NT2/D1 (cell line): ENCODE measurements at regions not wholly inside any gene's neighbourhood (a gene's known extent, or its start where the extent isn't known, plus 50 kb on each side); places are given as distances from the start of the nearest gene placed in this dataset.
"Not testable (repeated sequence)": the region's sequence is repeated elsewhere in the genome, so short reads cannot be mapped to it uniquely, and the experiment has no call there.

Experiments used
- DNase-seq: peaks from one replicate; pipeline ENCODE4 v3.0.0-alpha.2; 2011; ENCODE audit warnings: low read depth, low spot score
- H3K27me3 ChIP-seq: 2 replicates; pipeline ENCODE4 v1.6.0; 2011; ENCODE audit warnings: mild to moderate bottlenecking; ENCODE audit not compliant: insufficient read length, insufficient read depth
- H3K36me3 ChIP-seq: 2 replicates; pipeline ENCODE4 v1.6.1; 2011; ENCODE audit warnings: mild to moderate bottlenecking, low read length, mixed read lengths; ENCODE audit not compliant: insufficient read depth, insufficient read length
- H3K4me1 ChIP-seq: 2 replicates; pipeline ENCODE4 v1.5.1; 2011; ENCODE audit not compliant: insufficient read depth, insufficient read length
- H3K4me3 ChIP-seq: 2 replicates; pipeline ENCODE4 v1.5.1; 2011; ENCODE audit warnings: low read depth; ENCODE audit not compliant: insufficient read length
- H3K9ac ChIP-seq: 2 replicates; pipeline ENCODE4 v1.6.0; 2011; ENCODE audit warnings: low read depth; ENCODE audit not compliant: insufficient read length
- H3K9me3 ChIP-seq: 2 replicates; pipeline ENCODE4 v1.5.1; 2011; ENCODE audit warnings: mild to moderate bottlenecking, low read length; ENCODE audit not compliant: insufficient read depth
- SUZ12 ChIP-seq: IDR thresholded peaks from 2 replicates; pipeline ENCODE4 v1.6.1; 2011; ENCODE audit not compliant: insufficient read length, insufficient read depth; ENCODE audit errors: extremely low read depth
- YY1 ChIP-seq: IDR thresholded peaks from 2 replicates; pipeline ENCODE4 v1.6.1; 2011; ENCODE audit not compliant: insufficient read length, insufficient read depth
- ZNF274 ChIP-seq: IDR thresholded peaks from 2 replicates; pipeline ENCODE4 v1.6.1; 2011; ENCODE audit warnings: mild to moderate bottlenecking, low read depth, low read length

DNA sequence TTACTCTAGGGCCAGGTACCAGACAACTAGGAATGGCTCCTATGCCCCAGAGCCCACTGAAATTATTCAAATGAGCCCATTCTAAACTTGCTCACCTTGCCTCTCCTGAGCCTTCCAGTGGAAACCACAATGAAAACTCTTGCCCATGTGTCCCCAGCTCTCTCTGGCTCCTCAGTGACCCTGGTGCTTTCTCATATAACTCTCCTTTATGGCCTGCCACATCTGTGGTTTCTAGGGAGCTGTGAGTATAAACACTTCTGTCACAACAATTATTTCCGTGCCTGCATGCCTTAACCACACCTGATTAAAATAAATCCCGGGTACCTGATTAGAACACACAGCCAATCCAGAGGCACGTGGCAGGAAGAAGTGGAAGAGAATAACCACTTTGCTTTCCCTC is 333.0 kb upstream of the SPRED2 start:
- Histone ChIP-seq H3K9me3 (no peaks in the 10 kb centered on the region), H3K36me3 (no peaks in the 10 kb centered on the region), H3K9ac (no peak overlapping the region), H3K27me3 (no peaks in the 10 kb centered on the region), H3K4me1 (no peaks in the 10 kb centered on the region), H3K4me3 (no peak overlapping the region)
- TF ChIP-seq ZNF274 (no peak), SUZ12 (no peak), YY1 (no peak)
- DNase-seq: no peak

- TF ChIP-seq YY1 (no peak), ZNF274 (no peak)
Observed at GRCh38 chr2:65762068-65762467, 329.7 kb upstream of the SPRED2 start.

DNA sequence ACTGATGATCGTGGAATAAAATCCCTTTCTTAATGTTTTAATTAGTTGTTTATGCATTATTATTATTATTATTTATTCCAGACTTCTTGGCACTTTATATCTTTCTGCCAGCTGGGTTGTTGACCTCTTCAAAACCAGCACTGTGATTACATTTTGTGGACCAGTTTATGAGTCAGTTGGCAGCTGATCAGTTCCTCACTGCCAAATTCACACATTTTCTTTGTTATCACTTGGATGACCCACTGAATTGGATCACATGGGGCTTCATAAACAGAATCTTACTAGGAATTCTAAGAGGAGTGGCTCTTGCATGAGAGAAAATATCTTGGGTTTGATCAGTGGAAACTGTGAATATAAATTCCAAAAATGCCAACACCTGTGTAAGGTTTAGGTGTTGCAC is 321.8 kb upstream of the SPRED2 start:
- Histone ChIP-seq H3K9me3 (peaks cover 14% of the 10 kb centered on the region; the same call in 1 of the 2 replicates), H3K27me3 (no peaks in the 10 kb centered on the region), H3K4me3 (no peak overlapping the region), H3K36me3 (no peaks in the 10 kb centered on the region), H3K4me1 (no peaks in the 10 kb centered on the region), H3K9ac (no peak overlapping the region)
- no peak for DNase-seq
- TF ChIP-seq YY1 (no peak), ZNF274 (no peak), SUZ12 (no peak)

More at GRCh38 chr2:65762068-65762467, 329.7 kb upstream of the SPRED2 start:
- Histone ChIP-seq H3K9me3 (peaks cover 6% of the 10 kb centered on the region; the same call in 1 of the 2 replicates), H3K36me3 (no peaks in the 10 kb centered on the region), H3K27me3 (no peaks in the 10 kb centered on the region), H3K9ac (no peak overlapping the region), H3K4me3 (no peak overlapping the region), H3K4me1 (no peaks in the 10 kb centered on the region)
- no peak for DNase-seq

DNA sequence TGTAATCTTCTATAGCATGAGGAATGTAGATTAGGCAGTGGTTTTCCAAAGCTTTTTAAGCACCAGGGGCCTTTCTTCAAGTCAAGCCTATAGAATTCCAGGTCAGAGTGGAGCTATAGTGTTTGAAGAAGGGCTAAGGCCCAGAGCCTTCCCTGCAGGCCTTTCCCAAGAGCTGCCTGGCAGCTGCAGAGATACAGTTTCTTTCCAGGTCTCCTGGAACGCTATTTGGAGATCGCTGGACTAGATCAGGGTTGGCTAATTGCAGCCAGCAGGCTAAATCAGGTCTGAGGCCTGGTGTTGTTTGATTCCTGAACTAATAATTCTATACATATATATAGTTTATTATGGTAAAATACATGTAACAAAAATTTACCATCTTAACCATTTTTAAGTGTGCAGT is 319.0 kb upstream of the SPRED2 start:
- H3K9me3 ChIP-seq: peaks cover 2% of the 10 kb centered on the region; the same call in 1 of the 2 replicates
- no peaks in the 10 kb centered on the region for H3K36me3 ChIP-seq
- H3K9ac ChIP-seq: no peak overlapping the region
- H3K27me3 ChIP-seq: no peaks in the 10 kb centered on the region
- H3K4me3 ChIP-seq: no peak overlapping the region
- TF ChIP-seq ZNF274: no peak
- no peak for TF ChIP-seq YY1
- DNase-seq: no peak
- no peaks in the 10 kb centered on the region for H3K4me1 ChIP-seq

GRCh38 chr2:65749545-65749944 is 317.1 kb upstream of the SPRED2 start:
- DNase-seq: no peak
- TF ChIP-seq ZNF274: no peak

DNA sequence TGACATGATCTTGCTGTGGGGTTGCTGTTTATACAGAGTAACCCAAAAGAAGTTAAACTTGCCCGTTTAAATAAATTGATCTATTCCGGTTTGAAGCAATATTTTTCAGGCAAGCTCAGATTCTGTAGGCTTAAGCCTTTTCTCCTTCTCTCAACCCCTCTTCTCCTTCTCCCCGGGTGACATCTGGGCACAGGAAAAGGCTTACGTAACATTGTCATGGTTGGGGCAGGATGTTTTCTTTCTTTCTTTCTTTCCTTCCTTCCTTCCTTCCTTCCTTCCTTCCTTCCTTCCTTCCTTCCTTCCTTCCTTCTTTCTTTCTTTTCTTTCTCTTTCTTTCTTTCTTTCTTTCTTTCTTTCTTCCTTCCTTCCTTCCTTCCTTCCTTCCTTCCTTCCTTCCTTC is 315.5 kb upstream of the SPRED2 start:
- DNase-seq, H3K27me3 ChIP-seq, H3K36me3 ChIP-seq, H3K4me1 ChIP-seq, H3K4me3 ChIP-seq, H3K9me3 ChIP-seq, H3K9ac ChIP-seq: not testable (repeated sequence)

More at GRCh38 chr2:65749545-65749944, 317.1 kb upstream of the SPRED2 start:
- Histone ChIP-seq H3K36me3 (no peaks in the 10 kb centered on the region), H3K27me3 (no peaks in the 10 kb centered on the region), H3K4me1 (no peaks in the 10 kb centered on the region), H3K9ac (no peak overlapping the region), H3K9me3 (no peaks in the 10 kb centered on the region), H3K4me3 (no peak overlapping the region)

- Histone ChIP-seq H3K9ac (no peak overlapping the region), H3K4me1 (no peaks in the 10 kb centered on the region), H3K36me3 (no peaks in the 10 kb centered on the region), H3K9me3 (no peaks in the 10 kb centered on the region), H3K27me3 (no peaks in the 10 kb centered on the region), H3K4me3 (no peak overlapping the region)
- TF ChIP-seq ZNF274 (no peak), SUZ12 (no peak), YY1 (no peak)
- peak; percentile 5 for DNase-seq
Observed at GRCh38 chr2:65746931-65747675, 314.7 kb upstream of the SPRED2 start.
